ENCODE measurements at regions not wholly inside any gene's neighbourhood (a gene's known extent, or its start where the extent isn't known, plus 50 kb on each side); places are given as distances from the start of the nearest gene placed in this dataset.

DNA sequence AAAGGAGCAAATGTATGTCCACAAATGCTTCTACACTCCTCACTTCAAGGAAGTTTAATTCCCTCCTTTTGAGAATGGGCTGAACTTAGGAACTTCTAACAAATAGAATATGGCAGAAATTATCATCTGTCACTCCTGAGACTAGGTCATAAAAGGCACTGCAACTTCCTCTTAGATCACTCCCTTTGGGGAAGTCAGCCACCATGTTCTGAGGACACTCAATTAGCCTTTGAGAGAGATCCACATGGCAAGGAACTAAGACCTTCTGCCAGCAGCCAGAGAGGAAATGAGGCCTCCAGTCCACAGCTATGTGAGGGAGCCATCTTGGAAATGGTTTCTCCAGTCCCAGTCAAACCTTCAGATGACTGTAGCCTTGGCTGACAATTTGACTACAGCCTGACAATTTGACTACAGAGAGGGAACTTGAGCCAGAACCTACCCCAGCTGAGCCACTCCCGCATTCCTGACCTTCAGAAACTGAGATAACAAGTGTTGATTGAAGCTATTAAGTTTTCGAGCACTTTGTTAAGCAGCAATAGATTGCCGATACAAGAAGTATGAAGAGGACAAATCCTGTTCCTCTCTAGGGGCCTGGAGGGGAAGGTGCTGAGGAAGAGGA is 113.4 kb upstream of the SEC14L1 start:
- no peak overlapping the region for H3K27ac ChIP-seq
- H3K4me2 ChIP-seq, result no peak overlapping the region
- H3K27me3 ChIP-seq (ENCODE audit: insufficient read depth, low read depth), result peaks cover 2% of the 10 kb centered on the region; the same call in 1 of the 2 replicates
- H3K79me2 ChIP-seq (ENCODE audit: insufficient read depth, low read depth), result no peaks in the 10 kb centered on the region
- H3K4me1 ChIP-seq (ENCODE audit: low read depth, poor library complexity, severe bottlenecking), result no peaks in the 10 kb centered on the region
- H4K20me1 ChIP-seq (ENCODE audit: insufficient read depth), result no peaks in the 10 kb centered on the region
- TF ChIP-seq, protein P1, sequence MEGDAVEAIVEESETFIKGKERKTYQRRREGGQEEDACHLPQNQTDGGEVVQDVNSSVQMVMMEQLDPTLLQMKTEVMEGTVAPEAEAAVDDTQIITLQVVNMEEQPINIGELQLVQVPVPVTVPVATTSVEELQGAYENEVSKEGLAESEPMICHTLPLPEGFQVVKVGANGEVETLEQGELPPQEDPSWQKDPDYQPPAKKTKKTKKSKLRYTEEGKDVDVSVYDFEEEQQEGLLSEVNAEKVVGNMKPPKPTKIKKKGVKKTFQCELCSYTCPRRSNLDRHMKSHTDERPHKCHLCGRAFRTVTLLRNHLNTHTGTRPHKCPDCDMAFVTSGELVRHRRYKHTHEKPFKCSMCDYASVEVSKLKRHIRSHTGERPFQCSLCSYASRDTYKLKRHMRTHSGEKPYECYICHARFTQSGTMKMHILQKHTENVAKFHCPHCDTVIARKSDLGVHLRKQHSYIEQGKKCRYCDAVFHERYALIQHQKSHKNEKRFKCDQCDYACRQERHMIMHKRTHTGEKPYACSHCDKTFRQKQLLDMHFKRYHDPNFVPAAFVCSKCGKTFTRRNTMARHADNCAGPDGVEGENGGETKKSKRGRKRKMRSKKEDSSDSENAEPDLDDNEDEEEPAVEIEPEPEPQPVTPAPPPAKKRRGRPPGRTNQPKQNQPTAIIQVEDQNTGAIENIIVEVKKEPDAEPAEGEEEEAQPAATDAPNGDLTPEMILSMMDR (conservative IDR thresholded peaks at IDR 0.05; ENCODE audit: low read depth, low read length), result no peak
- no peak overlapping the region for H3K4me3 ChIP-seq (IDR thresholded peaks at IDR 0.05; ENCODE audit: insufficient read depth, low read depth, low read length)
- no peaks in the 10 kb centered on the region for H3K36me3 ChIP-seq (ENCODE audit: insufficient read depth)
- no peak overlapping the region for H2AFZ ChIP-seq (ENCODE audit: low read depth)
- no peak overlapping the region for H3K9ac ChIP-seq

DNA sequence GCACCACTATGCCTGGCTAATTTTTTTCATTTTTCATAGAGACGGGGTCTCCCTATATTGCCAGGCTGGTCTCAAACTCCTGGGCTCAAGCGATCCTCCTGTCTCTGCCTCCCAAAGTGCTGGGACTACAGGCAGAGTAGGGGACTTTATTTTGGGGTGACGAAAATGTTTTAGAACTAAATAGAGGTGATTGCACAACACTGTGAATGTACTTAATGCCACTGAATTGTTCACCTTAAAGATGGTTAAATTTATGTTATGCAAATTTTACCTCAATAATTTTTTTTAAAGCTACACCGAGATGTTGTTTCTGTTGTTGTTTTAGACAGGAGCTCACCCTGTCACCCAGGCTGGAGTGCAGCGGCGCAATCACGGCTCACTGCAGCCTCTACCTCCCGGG is 111.9 kb upstream of the SEC14L1 start:
- TF ChIP-seq, protein P1 (conservative IDR thresholded peaks at IDR 0.05; ENCODE audit: low read depth, low read length), result no peak
- no peak overlapping the region for H2AFZ ChIP-seq (ENCODE audit: low read depth)

DNA sequence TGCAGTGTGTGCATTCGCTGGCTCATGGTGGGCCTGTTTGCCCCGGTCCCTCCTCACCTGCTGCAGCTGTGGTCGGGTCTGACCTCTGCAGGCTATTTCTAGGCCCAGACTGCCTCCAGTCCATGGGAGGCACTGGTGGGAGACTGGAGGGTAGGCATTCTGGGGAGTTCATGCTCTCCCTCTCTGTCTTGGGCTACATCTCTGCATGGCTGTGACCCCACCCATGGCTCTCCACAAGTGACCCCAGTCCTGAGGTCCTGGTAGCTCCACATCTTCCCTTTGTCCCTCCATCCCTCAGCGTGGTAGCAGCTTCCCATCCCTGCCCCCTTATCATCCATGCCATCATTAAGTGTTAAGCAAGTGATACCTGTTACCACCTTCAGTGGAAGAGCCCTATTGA is 107.8 kb upstream of the SEC14L1 start:
- Histone ChIP-seq H3K4me2 (no peak overlapping the region), H3K27ac (no peak overlapping the region), H3K4me3 (IDR thresholded peaks at IDR 0.05; ENCODE audit: insufficient read depth, low read depth, low read length) (no peak overlapping the region), H3K79me2 (ENCODE audit: insufficient read depth, low read depth) (no peaks in the 10 kb centered on the region), H4K20me1 (ENCODE audit: insufficient read depth) (no peaks in the 10 kb centered on the region), H3K4me1 (ENCODE audit: low read depth, poor library complexity, severe bottlenecking) (no peaks in the 10 kb centered on the region), H3K27me3 (ENCODE audit: insufficient read depth, low read depth) (peaks cover 26% of the 10 kb centered on the region; the same call in 1 of the 2 replicates), H3K9ac (no peak overlapping the region), H3K36me3 (ENCODE audit: insufficient read depth) (no peaks in the 10 kb centered on the region), H2AFZ (ENCODE audit: low read depth) (no peak overlapping the region)
- TF ChIP-seq, protein P1 (conservative IDR thresholded peaks at IDR 0.05; ENCODE audit: low read depth, low read length), result no peak

More for the DNA sequence above, 111.9 kb upstream of the SEC14L1 start:
- Histone ChIP-seq H3K4me1 (ENCODE audit: low read depth, poor library complexity, severe bottlenecking) (no peaks in the 10 kb centered on the region), H3K4me3 (IDR thresholded peaks at IDR 0.05; ENCODE audit: insufficient read depth, low read depth, low read length) (no peak overlapping the region), H3K79me2 (ENCODE audit: insufficient read depth, low read depth) (no peaks in the 10 kb centered on the region), H3K27ac (no peak overlapping the region), H3K9ac (no peak overlapping the region), H4K20me1 (ENCODE audit: insufficient read depth) (no peaks in the 10 kb centered on the region), H3K4me2 (no peak overlapping the region), H3K27me3 (ENCODE audit: insufficient read depth, low read depth) (peaks cover 1% of the 10 kb centered on the region; the same call in 1 of the 2 replicates), H3K36me3 (ENCODE audit: insufficient read depth) (no peaks in the 10 kb centered on the region)

DNA sequence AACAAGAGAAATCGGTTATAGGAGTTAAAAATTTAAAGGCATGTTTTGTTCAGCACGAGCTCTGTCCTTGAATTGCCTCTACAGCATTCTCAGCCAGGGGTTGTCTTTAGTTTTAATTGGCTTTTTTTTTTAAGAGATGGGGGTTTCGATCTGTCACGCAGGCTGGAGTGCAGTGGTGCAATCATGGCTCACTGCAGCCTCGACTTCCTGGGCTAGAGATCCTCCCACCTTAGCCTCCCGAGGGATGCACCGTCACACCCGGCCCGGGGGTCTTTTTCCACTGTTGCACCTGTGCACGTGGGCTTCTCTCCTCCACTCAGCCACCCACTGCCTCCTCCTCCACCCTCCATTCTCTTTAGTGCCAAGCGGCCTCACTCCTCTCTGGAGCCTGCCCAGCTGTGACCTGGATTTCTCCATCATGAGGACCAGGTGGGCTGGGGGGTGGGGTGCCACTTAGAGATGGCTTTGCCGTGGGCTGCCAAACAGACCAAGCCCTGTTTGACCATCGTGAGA is 106.8 kb upstream of the SEC14L1 start:
- no peaks in the 10 kb centered on the region for H3K79me2 ChIP-seq (ENCODE audit: insufficient read depth, low read depth)
- H3K4me2 ChIP-seq, result no peak overlapping the region
- no peaks in the 10 kb centered on the region for H3K4me1 ChIP-seq (ENCODE audit: low read depth, poor library complexity, severe bottlenecking)
- H2AFZ ChIP-seq (ENCODE audit: low read depth), result no peak overlapping the region
- no peaks in the 10 kb centered on the region for H3K36me3 ChIP-seq (ENCODE audit: insufficient read depth)
- H3K27ac ChIP-seq, result no peak overlapping the region
- peaks cover 29% of the 10 kb centered on the region; the same call in 1 of the 2 replicates for H3K27me3 ChIP-seq (ENCODE audit: insufficient read depth, low read depth)
- TF ChIP-seq, protein P1 (conservative IDR thresholded peaks at IDR 0.05; ENCODE audit: low read depth, low read length), result no peak
- H3K9ac ChIP-seq, result no peak overlapping the region
- H4K20me1 ChIP-seq (ENCODE audit: insufficient read depth), result no peaks in the 10 kb centered on the region
- H3K4me3 ChIP-seq (IDR thresholded peaks at IDR 0.05; ENCODE audit: insufficient read depth, low read depth, low read length), result no peak overlapping the region
